GM23338 (cell line): ENCODE measurements at regions not wholly inside any gene's neighbourhood (a gene's known extent, or its start where the extent isn't known, plus 50 kb on each side); places are given as distances from the start of the nearest gene placed in this dataset.

Experiments used
- ATAC-seq: fragments of 200-7000 bp; cut with Tn5 transposase; 3 replicates; pipeline ENCODE4 v1.9.1; 2020
- DNase-seq: peaks from one replicate; pipeline ENCODE4 v3.0.0-alpha.2; 2015; ENCODE audit warnings: low spot score
- H2AFZ ChIP-seq: fragments of 200-600 bp; sonication (generic); 2 replicates; pipeline ENCODE4 v1.8.0; 2016; ENCODE audit warnings: antibody characterized with exemption, mild to moderate bottlenecking, moderate library complexity
- H3F3A ChIP-seq: fragments of 200-600 bp; sonication (generic); replicated peaks from 2 replicates; pipeline ENCODE4 v1.8.0; 2017; ENCODE audit warnings: antibody characterized with exemption, mixed run types, low read depth
- H3K27ac ChIP-seq: fragments of 200-600 bp; sonication (generic); 2 replicates; pipeline ENCODE4 v1.6.1; 2016; ENCODE audit warnings: low read depth
- H3K27me3 ChIP-seq: fragments of 200-600 bp; sonication (generic); 2 replicates; pipeline ENCODE4 v1.8.0; 2016; ENCODE audit warnings: mild to moderate bottlenecking, mixed run types, moderate library complexity; ENCODE audit not compliant: insufficient read depth
- H3K36me3 ChIP-seq: fragments of 200-600 bp; sonication (generic); 2 replicates; pipeline ENCODE4 v1.8.0; 2016; ENCODE audit warnings: mild to moderate bottlenecking; ENCODE audit not compliant: insufficient read depth
- H3K4me1 ChIP-seq: fragments of 200-600 bp; sonication (generic); 2 replicates; pipeline ENCODE4 v1.8.0; 2016; ENCODE audit warnings: mild to moderate bottlenecking, moderate library complexity; ENCODE audit not compliant: insufficient read depth
- H3K4me2 ChIP-seq: fragments of 200-600 bp; sonication (generic); 2 replicates; pipeline ENCODE4 v1.7.1; 2017; ENCODE audit warnings: mixed run types
- H3K4me3 ChIP-seq: fragments of 200-600 bp; sonication (generic); 2 replicates; pipeline ENCODE4 v1.6.1; 2016; ENCODE audit warnings: mixed run types
- H3K79me2 ChIP-seq: fragments of 200-600 bp; sonication (generic); replicated peaks from 2 replicates; pipeline ENCODE4 v1.8.0; 2017; ENCODE audit warnings: mild to moderate bottlenecking; ENCODE audit not compliant: insufficient read depth
- H3K9me2 ChIP-seq: fragments of 200-600 bp; sonication (generic); 2 replicates; pipeline ENCODE4 v1.8.0; 2017; ENCODE audit not compliant: insufficient read depth
- H4K20me1 ChIP-seq: fragments of 200-600 bp; sonication (generic); replicated peaks from 2 replicates; pipeline ENCODE4 v1.8.0; 2017; ENCODE audit warnings: mild to moderate bottlenecking; ENCODE audit not compliant: insufficient read depth
- H3K27ac Mint-ChIP-seq: 2 replicates; pipeline ENCODE4 v1.8.0; 2020; ENCODE audit warnings: inconsistent platforms, mild to moderate bottlenecking, moderate library complexity, mixed read lengths
- H3K27me3 Mint-ChIP-seq: 3 replicates; pipeline ENCODE4 v1.8.0; 2022; ENCODE audit warnings: low read depth, mild to moderate bottlenecking, moderate library complexity, mixed read lengths, inconsistent platforms; ENCODE audit not compliant: insufficient read depth, poor library complexity
- H3K36me3 Mint-ChIP-seq: 3 replicates; pipeline ENCODE4 v1.8.0; 2021; ENCODE audit warnings: low read depth, mild to moderate bottlenecking, inconsistent platforms, moderate library complexity, mixed read lengths
- H3K4me1 Mint-ChIP-seq: 3 replicates; pipeline ENCODE4 v1.8.0; 2020; ENCODE audit warnings: mild to moderate bottlenecking, inconsistent platforms, mixed read lengths
- H3K4me3 Mint-ChIP-seq: 3 replicates; pipeline ENCODE4 v1.8.0; 2021; ENCODE audit warnings: moderate library complexity, mild to moderate bottlenecking, inconsistent platforms, mixed read lengths
- H3K9me3 Mint-ChIP-seq: 3 replicates; pipeline ENCODE4 v1.8.0; 2020; ENCODE audit warnings: moderate library complexity, mild to moderate bottlenecking, inconsistent platforms, mixed read lengths
- CREB1 ChIP-seq: fragments of 250-450 bp; sonication (Bioruptor Pico); IDR thresholded peaks from 2 replicates; pipeline ENCODE4 v1.5.0; 2020; ENCODE audit warnings: low read depth, mild to moderate bottlenecking, moderate library complexity
- EZH2 ChIP-seq: fragments of 200-600 bp; sonication (generic); IDR thresholded peaks from one replicate; pipeline ENCODE4 v1.8.0; 2017; ENCODE audit warnings: antibody characterized with exemption, mild to moderate bottlenecking, low read depth; ENCODE audit not compliant: unreplicated experiment
- EZH2phosphoT487 ChIP-seq: fragments of 200-600 bp; sonication (generic); IDR thresholded peaks from one replicate; pipeline ENCODE4 v1.8.1; 2018; ENCODE audit warnings: antibody characterized with exemption; ENCODE audit not compliant: unreplicated experiment
- NANOG ChIP-seq: IDR thresholded peaks from 2 replicates; pipeline ENCODE4 v1.6.1; 2016; ENCODE audit warnings: antibody characterized with exemption, borderline replicate concordance
- POLR2AphosphoS5 ChIP-seq: IDR thresholded peaks from 2 replicates; pipeline ENCODE4 v1.6.1; 2016; ENCODE audit warnings: antibody characterized with exemption, low read depth
- STAT1 ChIP-seq: IDR thresholded peaks from one replicate; pipeline ENCODE4 v1.6.1; 2016; ENCODE audit warnings: antibody characterized with exemption; ENCODE audit not compliant: unreplicated experiment
- ZNF331 ChIP-seq: fragments of 250-450 bp; sonication (Bioruptor Pico); IDR thresholded peaks from 2 replicates; pipeline ENCODE4 v1.5.0; 2020; ENCODE audit warnings: low read depth, mild to moderate bottlenecking, moderate library complexity
- TF ChIP-seq, protein P1 (sequence below): IDR thresholded peaks from one replicate; pipeline ENCODE4 v1.6.1; 2018; ENCODE audit warnings: antibody characterized with exemption; ENCODE audit not compliant: unreplicated experiment
- TF ChIP-seq, protein P2 (sequence below): fragments of 250-450 bp; sonication (Bioruptor Pico); IDR thresholded peaks from 2 replicates; pipeline ENCODE4 v1.5.0; 2020; ENCODE audit warnings: mild to moderate bottlenecking, moderate library complexity
- TF ChIP-seq, protein P3 (sequence below), 2 experiments: fragments of 200-600 bp in 1 of 2; sonication (generic) in 1 of 2; conservative IDR thresholded peaks; 2 replicates each; pipeline versions ENCODE4 v1.5.1 to v1.6.1; 2016 to 2017; ENCODE audit warnings: antibody characterized with exemption in 2 of 2, low read depth in 2 of 2, mild to moderate bottlenecking in 2 of 2, moderate library complexity in 1 of 2

DNA sequence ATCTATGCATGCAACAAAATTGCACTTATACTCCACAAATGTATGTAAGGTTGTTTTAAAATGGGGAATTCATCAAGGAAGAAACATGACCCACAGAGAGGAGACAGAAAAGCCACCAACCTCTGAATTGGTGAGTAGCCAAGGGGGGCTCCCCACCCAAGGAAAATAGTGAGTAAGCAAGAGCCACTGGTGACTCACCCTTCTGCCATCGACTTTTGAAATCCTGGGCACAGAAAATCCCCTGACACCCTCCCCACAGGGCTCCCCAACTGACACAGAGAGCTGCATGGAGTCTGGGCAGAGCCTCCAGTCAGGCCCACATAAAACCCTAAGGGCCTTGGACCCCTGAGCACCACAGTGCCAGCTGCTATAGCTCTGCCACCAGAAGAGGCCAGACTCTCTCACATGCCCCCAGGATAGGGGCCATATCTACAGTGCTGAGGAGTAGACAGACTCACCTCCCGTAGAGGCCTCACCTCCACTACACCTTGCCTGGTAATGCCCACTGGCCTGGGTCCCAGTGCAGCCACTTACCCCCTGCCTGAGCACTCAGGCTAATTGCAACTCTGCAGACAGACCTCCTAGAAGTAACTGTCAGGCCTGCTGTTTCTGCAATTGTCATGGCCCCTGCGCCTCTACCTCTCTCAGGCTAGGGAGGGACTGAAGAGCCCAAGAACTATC lies 244.7 kb upstream of the WSB1 start:
- no peaks in the 10 kb centered on the region for H3K79me2 ChIP-seq
- no peaks in the 10 kb centered on the region for H3K4me1 Mint-ChIP-seq
- no peak overlapping the region for H3K4me3 Mint-ChIP-seq
- no peak overlapping the region for H2AFZ ChIP-seq
- no peaks in the 10 kb centered on the region for H3K4me1 ChIP-seq
- DNase-seq (no peak), ATAC-seq (no peak)
- H3K4me2 ChIP-seq, result no peak overlapping the region
- H3K9me2 ChIP-seq, result no peaks in the 10 kb centered on the region
- H3K36me3 ChIP-seq, result no peaks in the 10 kb centered on the region; the same call in 1 of the 2 replicates
- H3K27ac Mint-ChIP-seq, result no peak overlapping the region
- H3K4me3 ChIP-seq, result no peak overlapping the region
- H3F3A ChIP-seq, result no peaks in the 10 kb centered on the region
- no peaks in the 10 kb centered on the region for H3K27me3 ChIP-seq
- H3K27me3 Mint-ChIP-seq, result no peaks in the 10 kb centered on the region
- H3K36me3 Mint-ChIP-seq, result peaks cover 38% of the 10 kb centered on the region
- no peaks in the 10 kb centered on the region for H4K20me1 ChIP-seq
- no peak overlapping the region for H3K27ac ChIP-seq
- TF ChIP-seq CREB1 (CRISPR knock-in tag), result no peak
- no peak for TF ChIP-seq EZH2phosphoT487
- TF ChIP-seq STAT1, result no peak
- no peak for TF ChIP-seq NANOG
- peaks cover 91% of the 10 kb centered on the region for H3K9me3 Mint-ChIP-seq

DNA sequence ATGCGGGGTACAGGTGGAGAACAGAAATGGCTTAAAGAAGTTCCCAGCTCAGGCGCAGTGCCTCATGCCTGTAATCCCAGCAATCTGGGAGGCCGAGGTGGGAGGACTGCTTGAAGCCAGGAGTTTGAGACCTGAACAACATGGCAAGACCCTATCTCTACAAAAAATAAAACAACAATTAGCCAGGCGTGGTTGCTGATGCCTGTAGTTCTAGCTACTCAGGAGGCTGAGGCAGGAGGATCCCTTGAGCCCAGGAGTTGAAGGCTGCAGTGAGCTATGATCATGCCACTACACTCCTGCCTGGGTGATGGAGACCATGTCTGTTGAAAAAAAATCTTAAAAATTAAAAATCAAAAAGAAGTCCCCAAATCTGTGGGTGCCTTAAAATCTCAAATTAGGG lies 228.3 kb upstream of the WSB1 start:
- Histone ChIP-seq H3F3A (no peaks in the 10 kb centered on the region), H4K20me1 (no peaks in the 10 kb centered on the region)
- no peak for ATAC-seq
- TF ChIP-seq, protein P1, sequence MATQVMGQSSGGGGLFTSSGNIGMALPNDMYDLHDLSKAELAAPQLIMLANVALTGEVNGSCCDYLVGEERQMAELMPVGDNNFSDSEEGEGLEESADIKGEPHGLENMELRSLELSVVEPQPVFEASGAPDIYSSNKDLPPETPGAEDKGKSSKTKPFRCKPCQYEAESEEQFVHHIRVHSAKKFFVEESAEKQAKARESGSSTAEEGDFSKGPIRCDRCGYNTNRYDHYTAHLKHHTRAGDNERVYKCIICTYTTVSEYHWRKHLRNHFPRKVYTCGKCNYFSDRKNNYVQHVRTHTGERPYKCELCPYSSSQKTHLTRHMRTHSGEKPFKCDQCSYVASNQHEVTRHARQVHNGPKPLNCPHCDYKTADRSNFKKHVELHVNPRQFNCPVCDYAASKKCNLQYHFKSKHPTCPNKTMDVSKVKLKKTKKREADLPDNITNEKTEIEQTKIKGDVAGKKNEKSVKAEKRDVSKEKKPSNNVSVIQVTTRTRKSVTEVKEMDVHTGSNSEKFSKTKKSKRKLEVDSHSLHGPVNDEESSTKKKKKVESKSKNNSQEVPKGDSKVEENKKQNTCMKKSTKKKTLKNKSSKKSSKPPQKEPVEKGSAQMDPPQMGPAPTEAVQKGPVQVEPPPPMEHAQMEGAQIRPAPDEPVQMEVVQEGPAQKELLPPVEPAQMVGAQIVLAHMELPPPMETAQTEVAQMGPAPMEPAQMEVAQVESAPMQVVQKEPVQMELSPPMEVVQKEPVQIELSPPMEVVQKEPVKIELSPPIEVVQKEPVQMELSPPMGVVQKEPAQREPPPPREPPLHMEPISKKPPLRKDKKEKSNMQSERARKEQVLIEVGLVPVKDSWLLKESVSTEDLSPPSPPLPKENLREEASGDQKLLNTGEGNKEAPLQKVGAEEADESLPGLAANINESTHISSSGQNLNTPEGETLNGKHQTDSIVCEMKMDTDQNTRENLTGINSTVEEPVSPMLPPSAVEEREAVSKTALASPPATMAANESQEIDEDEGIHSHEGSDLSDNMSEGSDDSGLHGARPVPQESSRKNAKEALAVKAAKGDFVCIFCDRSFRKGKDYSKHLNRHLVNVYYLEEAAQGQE, result no peak
- TF ChIP-seq, protein P2, sequence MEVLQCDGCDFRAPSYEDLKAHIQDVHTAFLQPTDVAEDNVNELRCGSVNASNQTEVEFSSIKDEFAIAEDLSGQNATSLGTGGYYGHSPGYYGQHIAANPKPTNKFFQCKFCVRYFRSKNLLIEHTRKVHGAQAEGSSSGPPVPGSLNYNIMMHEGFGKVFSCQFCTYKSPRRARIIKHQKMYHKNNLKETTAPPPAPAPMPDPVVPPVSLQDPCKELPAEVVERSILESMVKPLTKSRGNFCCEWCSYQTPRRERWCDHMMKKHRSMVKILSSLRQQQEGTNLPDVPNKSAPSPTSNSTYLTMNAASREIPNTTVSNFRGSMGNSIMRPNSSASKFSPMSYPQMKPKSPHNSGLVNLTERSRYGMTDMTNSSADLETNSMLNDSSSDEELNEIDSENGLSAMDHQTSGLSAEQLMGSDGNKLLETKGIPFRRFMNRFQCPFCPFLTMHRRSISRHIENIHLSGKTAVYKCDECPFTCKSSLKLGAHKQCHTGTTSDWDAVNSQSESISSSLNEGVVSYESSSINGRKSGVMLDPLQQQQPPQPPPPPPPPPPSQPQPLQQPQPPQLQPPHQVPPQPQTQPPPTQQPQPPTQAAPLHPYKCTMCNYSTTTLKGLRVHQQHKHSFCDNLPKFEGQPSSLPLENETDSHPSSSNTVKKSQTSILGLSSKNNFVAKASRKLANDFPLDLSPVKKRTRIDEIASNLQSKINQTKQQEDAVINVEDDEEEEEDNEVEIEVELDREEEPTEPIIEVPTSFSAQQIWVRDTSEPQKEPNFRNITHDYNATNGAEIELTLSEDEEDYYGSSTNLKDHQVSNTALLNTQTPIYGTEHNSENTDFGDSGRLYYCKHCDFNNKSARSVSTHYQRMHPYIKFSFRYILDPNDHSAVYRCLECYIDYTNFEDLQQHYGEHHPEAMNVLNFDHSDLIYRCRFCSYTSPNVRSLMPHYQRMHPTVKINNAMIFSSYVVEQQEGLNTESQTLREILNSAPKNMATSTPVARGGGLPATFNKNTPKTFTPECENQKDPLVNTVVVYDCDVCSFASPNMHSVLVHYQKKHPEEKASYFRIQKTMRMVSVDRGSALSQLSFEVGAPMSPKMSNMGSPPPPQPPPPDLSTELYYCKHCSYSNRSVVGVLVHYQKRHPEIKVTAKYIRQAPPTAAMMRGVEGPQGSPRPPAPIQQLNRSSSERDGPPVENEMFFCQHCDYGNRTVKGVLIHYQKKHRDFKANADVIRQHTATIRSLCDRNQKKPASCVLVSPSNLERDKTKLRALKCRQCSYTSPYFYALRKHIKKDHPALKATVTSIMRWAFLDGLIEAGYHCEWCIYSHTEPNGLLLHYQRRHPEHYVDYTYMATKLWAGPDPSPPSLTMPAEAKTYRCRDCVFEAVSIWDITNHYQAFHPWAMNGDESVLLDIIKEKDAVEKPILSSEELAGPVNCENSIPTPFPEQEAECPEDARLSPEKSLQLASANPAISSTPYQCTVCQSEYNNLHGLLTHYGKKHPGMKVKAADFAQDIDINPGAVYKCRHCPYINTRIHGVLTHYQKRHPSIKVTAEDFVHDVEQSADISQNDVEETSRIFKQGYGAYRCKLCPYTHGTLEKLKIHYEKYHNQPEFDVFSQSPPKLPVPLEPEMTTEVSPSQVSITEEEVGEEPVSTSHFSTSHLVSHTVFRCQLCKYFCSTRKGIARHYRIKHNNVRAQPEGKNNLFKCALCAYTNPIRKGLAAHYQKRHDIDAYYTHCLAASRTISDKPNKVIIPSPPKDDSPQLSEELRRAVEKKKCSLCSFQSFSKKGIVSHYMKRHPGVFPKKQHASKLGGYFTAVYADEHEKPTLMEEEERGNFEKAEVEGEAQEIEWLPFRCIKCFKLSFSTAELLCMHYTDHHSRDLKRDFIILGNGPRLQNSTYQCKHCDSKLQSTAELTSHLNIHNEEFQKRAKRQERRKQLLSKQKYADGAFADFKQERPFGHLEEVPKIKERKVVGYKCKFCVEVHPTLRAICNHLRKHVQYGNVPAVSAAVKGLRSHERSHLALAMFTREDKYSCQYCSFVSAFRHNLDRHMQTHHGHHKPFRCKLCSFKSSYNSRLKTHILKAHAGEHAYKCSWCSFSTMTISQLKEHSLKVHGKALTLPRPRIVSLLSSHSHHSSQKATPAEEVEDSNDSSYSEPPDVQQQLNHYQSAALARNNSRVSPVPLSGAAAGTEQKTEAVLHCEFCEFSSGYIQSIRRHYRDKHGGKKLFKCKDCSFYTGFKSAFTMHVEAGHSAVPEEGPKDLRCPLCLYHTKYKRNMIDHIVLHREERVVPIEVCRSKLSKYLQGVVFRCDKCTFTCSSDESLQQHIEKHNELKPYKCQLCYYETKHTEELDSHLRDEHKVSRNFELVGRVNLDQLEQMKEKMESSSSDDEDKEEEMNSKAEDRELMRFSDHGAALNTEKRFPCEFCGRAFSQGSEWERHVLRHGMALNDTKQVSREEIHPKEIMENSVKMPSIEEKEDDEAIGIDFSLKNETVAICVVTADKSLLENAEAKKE (CRISPR knock-in tag), result no peak
- TF ChIP-seq POLR2AphosphoS5, result no peak
- TF ChIP-seq EZH2, result no peak
- TF ChIP-seq ZNF331, result no peak
- no peak for TF ChIP-seq STAT1
- TF ChIP-seq, protein P3, sequence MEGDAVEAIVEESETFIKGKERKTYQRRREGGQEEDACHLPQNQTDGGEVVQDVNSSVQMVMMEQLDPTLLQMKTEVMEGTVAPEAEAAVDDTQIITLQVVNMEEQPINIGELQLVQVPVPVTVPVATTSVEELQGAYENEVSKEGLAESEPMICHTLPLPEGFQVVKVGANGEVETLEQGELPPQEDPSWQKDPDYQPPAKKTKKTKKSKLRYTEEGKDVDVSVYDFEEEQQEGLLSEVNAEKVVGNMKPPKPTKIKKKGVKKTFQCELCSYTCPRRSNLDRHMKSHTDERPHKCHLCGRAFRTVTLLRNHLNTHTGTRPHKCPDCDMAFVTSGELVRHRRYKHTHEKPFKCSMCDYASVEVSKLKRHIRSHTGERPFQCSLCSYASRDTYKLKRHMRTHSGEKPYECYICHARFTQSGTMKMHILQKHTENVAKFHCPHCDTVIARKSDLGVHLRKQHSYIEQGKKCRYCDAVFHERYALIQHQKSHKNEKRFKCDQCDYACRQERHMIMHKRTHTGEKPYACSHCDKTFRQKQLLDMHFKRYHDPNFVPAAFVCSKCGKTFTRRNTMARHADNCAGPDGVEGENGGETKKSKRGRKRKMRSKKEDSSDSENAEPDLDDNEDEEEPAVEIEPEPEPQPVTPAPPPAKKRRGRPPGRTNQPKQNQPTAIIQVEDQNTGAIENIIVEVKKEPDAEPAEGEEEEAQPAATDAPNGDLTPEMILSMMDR (conservative IDR thresholded peaks at IDR 0.05; ENCODE audit: low read depth in 2 of 2), result no peak
- TF ChIP-seq NANOG, result no peak

More for the DNA sequence above, 228.3 kb upstream of the WSB1 start:
- DNase-seq, result no peak
- H3K4me1 ChIP-seq, result no peaks in the 10 kb centered on the region
- H3K36me3 Mint-ChIP-seq, result peaks cover 28% of the 10 kb centered on the region
- H3K79me2 ChIP-seq, result no peaks in the 10 kb centered on the region
- no peak overlapping the region for H3K4me3 Mint-ChIP-seq
- no peaks in the 10 kb centered on the region for H3K9me2 ChIP-seq
- no peak overlapping the region for H3K27ac Mint-ChIP-seq
- no peak overlapping the region for H3K27ac ChIP-seq
- H2AFZ ChIP-seq, result no peak overlapping the region
- no peaks in the 10 kb centered on the region for H3K4me1 Mint-ChIP-seq
- peaks cover 94% of the 10 kb centered on the region for H3K9me3 Mint-ChIP-seq
- no peak overlapping the region for H3K4me3 ChIP-seq
- H3K27me3 ChIP-seq, result no peaks in the 10 kb centered on the region
- 0 out of 2 replicates have a peak, but pooled peaks cover 3% of the 10 kb centered on the region for H3K36me3 ChIP-seq
- no peak overlapping the region for H3K4me2 ChIP-seq
- H3K27me3 Mint-ChIP-seq, result peaks cover 4% of the 10 kb centered on the region
